Esophagus muscularis mucosa (tissue), 3 donors: ENCODE measurements at regions not wholly inside any gene's neighbourhood (a gene's known extent, or its start where the extent isn't known, plus 50 kb on each side); places are given as distances from the start of the nearest gene placed in this dataset.

Experiments used
- CTCF ChIP-seq, 3 experiments: fragments of 200-600 bp in 2 of 3; fragments of 450-650 bp in 1 of 3; sonication (generic) in 2 of 3; IDR thresholded peaks; one replicate each; pipeline ENCODE4 v1.5.1; 2017 to 2019; ENCODE audit warnings: antibody characterized with exemption in 3 of 3, mild to moderate bottlenecking in 2 of 3, moderate library complexity in 1 of 3
- POLR2A ChIP-seq: fragments of 450-650 bp; IDR thresholded peaks from one replicate; pipeline ENCODE4 v1.6.1; 2017; ENCODE audit warnings: antibody characterized with exemption, moderate library complexity, mild to moderate bottlenecking, low read depth

GRCh38 chr5:99715921-99716320, 787.1 kb upstream of the CHD1 start:
- no peak for TF ChIP-seq CTCF (IDR thresholded peaks at IDR 0.05)
- TF ChIP-seq POLR2A, result no peak
